SH-SY5Y (cell line): ENCODE measurements at regions not wholly inside any gene's neighbourhood (a gene's known extent, or its start where the extent isn't known, plus 50 kb on each side); places are given as distances from the start of the nearest gene placed in this dataset.

Experiments used
- GATA2 ChIP-seq: IDR thresholded peaks from 2 replicates; pipeline ENCODE4 v1.6.1; 2011; ENCODE audit warnings: mild to moderate bottlenecking, low read depth, low read length
- GATA3 ChIP-seq: IDR thresholded peaks from 2 replicates; pipeline ENCODE4 v1.6.1; 2011; ENCODE audit warnings: low read depth, mild to moderate bottlenecking, low read length, moderate library complexity

DNA sequence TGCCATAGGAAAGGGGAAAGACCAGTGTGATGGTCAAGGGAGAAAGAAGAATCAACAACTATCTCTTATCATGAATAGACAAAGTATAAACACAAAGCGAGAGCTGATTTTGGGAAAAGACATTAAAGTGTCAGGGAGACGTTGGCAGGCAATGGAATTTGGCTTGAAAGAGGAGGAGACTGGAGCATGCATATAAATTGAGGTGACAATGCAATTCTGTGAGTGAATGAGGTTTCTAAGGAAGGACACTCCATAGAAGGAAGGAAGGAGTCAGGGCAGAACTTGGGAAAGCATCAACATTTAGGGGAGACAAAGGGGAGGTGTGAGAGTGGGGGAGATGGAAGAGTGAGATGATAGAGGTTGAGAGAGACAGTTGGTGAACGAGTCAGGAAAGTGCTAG is 543.0 kb upstream of the TBL1XR1 start:
- TF ChIP-seq GATA2 (no peak), GATA3 (no peak)
